ENCODE measurements at regions not wholly inside any gene's neighbourhood (a gene's known extent, or its start where the extent isn't known, plus 50 kb on each side); places are given as distances from the start of the nearest gene placed in this dataset.

DNA sequence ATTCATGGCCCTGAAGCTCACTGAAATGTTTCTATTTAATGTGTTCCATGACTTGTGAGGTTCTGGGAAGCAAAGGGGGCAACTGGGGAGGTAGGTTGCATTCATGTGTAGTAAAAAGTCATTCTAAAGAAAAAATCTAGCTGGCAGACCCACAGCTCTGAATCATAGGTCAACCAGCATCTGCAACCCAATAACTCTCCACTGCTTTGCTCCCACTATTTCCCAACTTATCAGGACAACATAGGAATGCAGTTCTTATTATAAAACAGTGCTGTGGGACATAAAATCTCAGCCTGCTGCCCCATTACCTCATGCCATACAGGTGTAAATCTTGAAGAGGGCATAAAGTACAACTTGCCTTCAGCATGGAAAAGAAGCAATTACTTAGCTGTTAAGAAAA lies 576.1 kb upstream of the PTBP2 start:
- TF ChIP-seq, protein P1, sequence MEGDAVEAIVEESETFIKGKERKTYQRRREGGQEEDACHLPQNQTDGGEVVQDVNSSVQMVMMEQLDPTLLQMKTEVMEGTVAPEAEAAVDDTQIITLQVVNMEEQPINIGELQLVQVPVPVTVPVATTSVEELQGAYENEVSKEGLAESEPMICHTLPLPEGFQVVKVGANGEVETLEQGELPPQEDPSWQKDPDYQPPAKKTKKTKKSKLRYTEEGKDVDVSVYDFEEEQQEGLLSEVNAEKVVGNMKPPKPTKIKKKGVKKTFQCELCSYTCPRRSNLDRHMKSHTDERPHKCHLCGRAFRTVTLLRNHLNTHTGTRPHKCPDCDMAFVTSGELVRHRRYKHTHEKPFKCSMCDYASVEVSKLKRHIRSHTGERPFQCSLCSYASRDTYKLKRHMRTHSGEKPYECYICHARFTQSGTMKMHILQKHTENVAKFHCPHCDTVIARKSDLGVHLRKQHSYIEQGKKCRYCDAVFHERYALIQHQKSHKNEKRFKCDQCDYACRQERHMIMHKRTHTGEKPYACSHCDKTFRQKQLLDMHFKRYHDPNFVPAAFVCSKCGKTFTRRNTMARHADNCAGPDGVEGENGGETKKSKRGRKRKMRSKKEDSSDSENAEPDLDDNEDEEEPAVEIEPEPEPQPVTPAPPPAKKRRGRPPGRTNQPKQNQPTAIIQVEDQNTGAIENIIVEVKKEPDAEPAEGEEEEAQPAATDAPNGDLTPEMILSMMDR (IDR thresholded peaks at IDR 0.05): no peak
- TF ChIP-seq POLR2A (IDR thresholded peaks at IDR 0.05): no peak
- no peak for TF ChIP-seq EP300 (IDR thresholded peaks at IDR 0.05)
